Neuronal stem cell (in vitro differentiated cells): ENCODE measurements at regions not wholly inside any gene's neighbourhood (a gene's known extent, or its start where the extent isn't known, plus 50 kb on each side); places are given as distances from the start of the nearest gene placed in this dataset.

Experiments
- DNase-seq: peaks from one replicate; pipeline ENCODE4 v3.0.0-alpha.2; 2013; ENCODE audit warnings: low spot score
- H2AFZ ChIP-seq: one replicate; pipeline ENCODE4 v1.6.1; 2013; ENCODE audit warnings: mild to moderate bottlenecking, low read length, inconsistent platforms
- H2AK5ac ChIP-seq: 2 replicates; pipeline ENCODE4 v1.6.1; 2013; ENCODE audit warnings: low read depth, mild to moderate bottlenecking, inconsistent platforms, low read length, moderate library complexity, mixed read lengths
- H2BK120ac ChIP-seq: 2 replicates; pipeline ENCODE4 v1.6.1; 2013; ENCODE audit warnings: low read depth, mild to moderate bottlenecking, inconsistent platforms, low read length, moderate library complexity, mixed read lengths
- H2BK12ac ChIP-seq: one replicate; pipeline ENCODE4 v1.6.1; 2013; ENCODE audit warnings: low read length, inconsistent platforms
- H2BK15ac ChIP-seq: 2 replicates; pipeline ENCODE4 v1.6.1; 2013; ENCODE audit warnings: mild to moderate bottlenecking, low read length, inconsistent platforms, mixed read lengths
- H2BK5ac ChIP-seq: one replicate; pipeline ENCODE4 v1.6.1; 2013; ENCODE audit warnings: inconsistent platforms, mild to moderate bottlenecking, low read length, moderate library complexity
- H3K14ac ChIP-seq: one replicate; pipeline ENCODE4 v1.6.1; 2013; ENCODE audit warnings: low read length, inconsistent platforms
- H3K18ac ChIP-seq: 2 replicates; pipeline ENCODE4 v1.6.1; 2013; ENCODE audit warnings: low read length, inconsistent platforms
- H3K23ac ChIP-seq: 2 replicates; pipeline ENCODE4 v1.6.1; 2013; ENCODE audit warnings: low read depth, mild to moderate bottlenecking, mixed read lengths, low read length, inconsistent platforms; ENCODE audit not compliant: poor library complexity
- H3K27ac ChIP-seq: replicated peaks from 3 replicates; pipeline ENCODE4 v1.5.1; 2013; ENCODE audit warnings: low read length, inconsistent platforms
- H3K27me3 ChIP-seq, 3 experiments: 2 replicates each; pipeline ENCODE4 v1.6.1; 2013; ENCODE audit warnings: low read length in 3 of 3, mild to moderate bottlenecking in 2 of 3, inconsistent platforms in 1 of 3, low read depth in 1 of 3, mixed read lengths in 1 of 3, moderate library complexity in 1 of 3; ENCODE audit not compliant: control insufficient read depth in 3 of 3, insufficient read depth in 3 of 3
- H3K36me3 ChIP-seq, 2 donors: replicated peaks in 1 of 2; 2 replicates each; pipeline ENCODE4 v1.6.1; 2013; ENCODE audit warnings: low read length in 2 of 2; ENCODE audit not compliant: control insufficient read depth in 2 of 2, insufficient read depth in 2 of 2
- H3K4ac ChIP-seq: 2 replicates; pipeline ENCODE4 v1.6.1; 2013; ENCODE audit warnings: inconsistent platforms, mild to moderate bottlenecking, low read length, moderate library complexity
- H3K4me1 ChIP-seq, 2 donors: 1 replicate in 1 of 2; 2 replicates in 1 of 2; pipeline ENCODE4 v1.6.1; 2013; ENCODE audit warnings: low read length in 2 of 2, low read depth in 1 of 2; ENCODE audit not compliant: control insufficient read depth in 2 of 2, insufficient read depth in 1 of 2
- H3K4me2 ChIP-seq: one replicate; pipeline ENCODE4 v1.6.1; 2013; ENCODE audit warnings: mild to moderate bottlenecking, low read length, inconsistent platforms; ENCODE audit not compliant: insufficient read depth, poor library complexity, severe bottlenecking
- H3K4me3 ChIP-seq, 2 donors: 2 replicates each; pipeline ENCODE4 v1.5.1; 2013; ENCODE audit warnings: low read length in 2 of 2, mild to moderate bottlenecking in 2 of 2, inconsistent platforms in 1 of 2, moderate library complexity in 1 of 2
- H3K79me1 ChIP-seq: one replicate; pipeline ENCODE4 v1.6.1; 2013; ENCODE audit warnings: low read depth, mild to moderate bottlenecking, inconsistent platforms, low read length, moderate library complexity
- H3K9ac ChIP-seq: one replicate; pipeline ENCODE4 v1.6.1; 2013; ENCODE audit warnings: mild to moderate bottlenecking, low read depth, low read length, inconsistent platforms; ENCODE audit not compliant: poor library complexity
- H3K9me3 ChIP-seq, 2 donors: replicated peaks in 1 of 2; 2 replicates each; pipeline versions ENCODE3 to v1.6.1; 2013; ENCODE audit warnings: low read length in 2 of 2, mild to moderate bottlenecking in 2 of 2, inconsistent platforms in 1 of 2, low read depth in 1 of 2, mixed read lengths in 1 of 2, moderate library complexity in 1 of 2; ENCODE audit not compliant: control insufficient read depth in 2 of 2, insufficient read depth in 1 of 2
- H4K8ac ChIP-seq: one replicate; pipeline ENCODE4 v1.6.1; 2013; ENCODE audit warnings: low read depth, mild to moderate bottlenecking, inconsistent platforms, low read length, moderate library complexity
- H4K91ac ChIP-seq: one replicate; pipeline ENCODE4 v1.6.1; 2013; ENCODE audit warnings: low read length, low read depth, mild to moderate bottlenecking, inconsistent platforms; ENCODE audit not compliant: poor library complexity
- WGBS, 2 donors: extraction: QIAGEN DNeasy Blood & Tissue Kit; methylation state at CpG; one replicate each; pipeline ENCODE4 v1.1.7; 2013; ENCODE audit warnings: missing lambda C conversion rate in 2 of 2, mixed read lengths in 1 of 2; ENCODE audit not compliant: insufficient read length in 2 of 2, insufficient replicate concordance in 1 of 2; ENCODE audit errors: extremely low coverage in 2 of 2; 5-methylcytosine and 5-hydroxymethylcytosine counted together

GRCh38 chr5:96151891-96152290 lies 190.2 kb upstream of the ELL2 start:
- no peak overlapping the region for H2BK12ac ChIP-seq
- H3K9me3 ChIP-seq, result no peaks in the 10 kb centered on the region
- no CpG with 5 or more reads among the region's 2 CpGs for WGBS, 2 donors
- no peaks in the 10 kb centered on the region for H3K79me1 ChIP-seq
- H4K91ac ChIP-seq, result no peak overlapping the region
- DNase-seq, result no peak
- no peak overlapping the region for H2AK5ac ChIP-seq
- no peak overlapping the region for H3K27ac ChIP-seq
- H3K18ac ChIP-seq, result no peak overlapping the region
- peak overlapping the region; percentile 64 for H2AFZ ChIP-seq
- H3K4me2 ChIP-seq, result no peak overlapping the region
- no peak overlapping the region for H3K9ac ChIP-seq
- H2BK15ac ChIP-seq, result no peak overlapping the region
- H2BK5ac ChIP-seq, result no peak overlapping the region
- H4K8ac ChIP-seq, result no peak overlapping the region
- no peak overlapping the region for H2BK120ac ChIP-seq
- H3K14ac ChIP-seq, result no peak overlapping the region
- no peak overlapping the region for H3K4ac ChIP-seq
- no peak overlapping the region for H3K23ac ChIP-seq
- H3K4me1 ChIP-seq, result peaks cover 0 to 5% of the 10 kb centered on the region in 2 donors
- H3K36me3 ChIP-seq, result no peaks in the 10 kb centered on the region
- H3K27me3 ChIP-seq, result no peaks in the 10 kb centered on the region
- no peak overlapping the region for H3K4me3 ChIP-seq

GRCh38 chr5:96150007-96150406 lies 188.4 kb upstream of the ELL2 start:
- no peak overlapping the region for H3K4ac ChIP-seq
- peaks cover 0 to 5% of the 10 kb centered on the region in 2 donors for H3K4me1 ChIP-seq
- no peaks in the 10 kb centered on the region for H3K9me3 ChIP-seq
- H3K4me3 ChIP-seq, result no peak overlapping the region
- WGBS, 2 donors, result no CpG with 5 or more reads among the region's 1 CpG
- H2AK5ac ChIP-seq, result no peak overlapping the region
- H2BK12ac ChIP-seq, result no peak overlapping the region
- no peak overlapping the region for H4K8ac ChIP-seq
- no peak overlapping the region for H2BK15ac ChIP-seq
- H3K36me3 ChIP-seq, result no peaks in the 10 kb centered on the region
- no peak overlapping the region for H3K14ac ChIP-seq
- no peaks in the 10 kb centered on the region for H3K79me1 ChIP-seq
- no peak overlapping the region for H3K18ac ChIP-seq
- H3K27ac ChIP-seq, result no peak overlapping the region
- DNase-seq, result no peak
- H3K4me2 ChIP-seq, result no peak overlapping the region
- no peak overlapping the region for H2AFZ ChIP-seq
- no peak overlapping the region for H2BK120ac ChIP-seq
- no peak overlapping the region for H2BK5ac ChIP-seq
- no peaks in the 10 kb centered on the region for H3K27me3 ChIP-seq
- H3K23ac ChIP-seq, result no peak overlapping the region
- no peak overlapping the region for H3K9ac ChIP-seq
- H4K91ac ChIP-seq, result no peak overlapping the region

DNA sequence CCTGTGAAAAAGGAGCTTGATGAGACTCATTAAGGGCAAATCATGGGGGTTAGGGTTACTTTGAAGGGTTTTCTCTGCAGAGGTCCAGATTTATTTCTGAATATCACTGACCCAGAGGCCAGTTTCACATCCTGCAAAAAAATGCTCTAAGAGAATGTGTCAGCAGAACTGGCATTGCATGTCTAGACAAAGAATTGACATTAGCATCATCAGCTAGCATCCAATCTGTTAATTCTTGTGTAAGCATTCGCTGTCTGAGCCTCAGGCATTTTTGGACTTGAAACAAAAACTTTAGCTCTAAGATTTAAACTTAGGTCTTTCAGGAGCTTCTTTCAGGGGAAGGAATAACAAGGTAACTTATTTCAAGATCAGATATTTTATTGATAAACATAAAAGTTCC lies 187.9 kb upstream of the ELL2 start:
- Histone ChIP-seq H3K23ac (no peak overlapping the region), H3K4me1 (peaks cover 0 to 5% of the 10 kb centered on the region in 2 donors), H2BK15ac (no peak overlapping the region), H3K18ac (no peak overlapping the region), H3K14ac (no peak overlapping the region), H2BK5ac (no peak overlapping the region), H2BK120ac (no peak overlapping the region), H3K4ac (no peak overlapping the region), H3K9me3 (no peaks in the 10 kb centered on the region), H4K91ac (no peak overlapping the region), H3K9ac (no peak overlapping the region), H3K27me3 (no peaks in the 10 kb centered on the region), H3K4me3 (no peak overlapping the region), H2AK5ac (no peak overlapping the region), H3K4me2 (no peak overlapping the region), H3K27ac (no peak overlapping the region), H4K8ac (no peak overlapping the region), H2AFZ (no peak overlapping the region), H2BK12ac (no peak overlapping the region), H3K79me1 (no peaks in the 10 kb centered on the region), H3K36me3 (no peaks in the 10 kb centered on the region)
- WGBS, 2 donors, result no CpG with 5 or more reads among the region's 1 CpG
- DNase-seq, result no peak

DNA sequence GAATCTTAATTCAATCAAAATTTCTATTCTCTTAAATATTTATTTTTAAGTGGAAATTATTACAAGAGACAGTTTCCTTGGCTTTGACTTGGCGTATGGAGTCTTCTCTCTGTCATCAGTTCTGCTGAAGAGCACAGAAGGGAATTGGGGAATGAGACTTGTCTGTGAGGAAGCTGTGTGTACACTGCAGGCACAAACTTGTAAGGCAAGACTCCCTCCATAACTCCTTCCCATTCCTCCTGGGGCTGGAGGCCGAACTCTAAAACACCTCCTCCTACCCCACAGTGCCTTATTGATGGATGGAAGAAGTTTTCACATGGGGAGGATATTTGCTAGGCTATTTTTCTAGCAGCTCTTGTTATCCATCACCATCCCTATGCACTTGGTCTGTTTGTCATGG lies 187.4 kb upstream of the ELL2 start:
- H3K4me2 ChIP-seq, result no peak overlapping the region
- no peak overlapping the region for H2BK120ac ChIP-seq
- peaks cover 0 to 5% of the 10 kb centered on the region in 2 donors for H3K4me1 ChIP-seq
- no peaks in the 10 kb centered on the region for H3K27me3 ChIP-seq
- H3K4ac ChIP-seq, result no peak overlapping the region
- WGBS, 2 donors, result no CpG with 5 or more reads among the region's 2 CpGs
- H3K18ac ChIP-seq, result no peak overlapping the region
- no peaks in the 10 kb centered on the region for H3K79me1 ChIP-seq
- no peaks in the 10 kb centered on the region for H3K9me3 ChIP-seq
- H4K8ac ChIP-seq, result no peak overlapping the region
- no peak overlapping the region for H2BK5ac ChIP-seq
- no peak overlapping the region for H4K91ac ChIP-seq
- no peak for DNase-seq
- H3K9ac ChIP-seq, result no peak overlapping the region
- H3K23ac ChIP-seq, result no peak overlapping the region
- no peak overlapping the region for H3K14ac ChIP-seq
- H2BK12ac ChIP-seq, result no peak overlapping the region
- H3K27ac ChIP-seq, result no peak overlapping the region
- no peak overlapping the region for H2AK5ac ChIP-seq
- H2BK15ac ChIP-seq, result no peak overlapping the region
- H2AFZ ChIP-seq, result no peak overlapping the region
- H3K4me3 ChIP-seq, result no peak overlapping the region
- H3K36me3 ChIP-seq, result no peaks in the 10 kb centered on the region
